ENCODE measurements at regions not wholly inside any gene's neighbourhood (a gene's known extent, or its start where the extent isn't known, plus 50 kb on each side); places are given as distances from the start of the nearest gene placed in this dataset.
"Not testable (repeated sequence)": the region's sequence is repeated elsewhere in the genome, so short reads cannot be mapped to it uniquely, and the experiment has no call there.

DNA sequence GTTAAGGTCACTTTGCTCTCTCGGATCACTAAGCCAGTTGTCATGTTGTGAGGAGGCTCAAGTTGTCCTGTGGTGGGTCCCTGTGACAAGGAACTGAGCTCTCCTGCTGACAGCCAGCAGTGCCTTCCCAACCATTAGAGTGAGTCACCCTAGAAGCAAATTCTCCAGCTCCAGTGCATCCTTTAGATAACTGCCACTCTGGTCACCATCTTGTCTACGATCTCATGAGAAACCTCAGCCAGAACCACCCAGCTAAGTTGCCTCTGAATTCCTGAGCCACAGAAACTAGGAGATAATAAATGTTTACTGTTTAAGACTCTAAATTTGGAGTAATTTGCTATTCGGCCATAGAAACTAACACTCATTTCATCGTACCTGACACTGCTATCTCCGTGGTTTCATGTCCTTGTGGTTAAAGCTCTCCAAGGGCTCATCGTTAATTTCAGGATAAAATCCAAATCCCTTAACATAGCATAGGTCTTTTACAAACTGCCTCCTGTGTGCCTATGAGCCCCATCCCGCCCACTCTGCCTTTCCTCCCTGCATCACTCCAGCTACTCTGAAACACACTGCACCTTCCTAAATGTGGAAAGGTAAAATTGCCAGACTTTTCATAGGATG lies 56.5 kb upstream of the WIPF3 start:
- no peaks in the 10 kb centered on the region for H4K20me1 ChIP-seq (ENCODE audit: insufficient read depth)
- H3K4me1 ChIP-seq (ENCODE audit: low read depth, poor library complexity, severe bottlenecking): peaks cover 12% of the 10 kb centered on the region
- no peak overlapping the region for H3K4me3 ChIP-seq (IDR thresholded peaks at IDR 0.05; ENCODE audit: insufficient read depth, low read depth, low read length)
- H3K4me2 ChIP-seq: no peak overlapping the region
- H2AFZ ChIP-seq (ENCODE audit: low read depth): no peak overlapping the region
- no peaks in the 10 kb centered on the region for H3K36me3 ChIP-seq (ENCODE audit: insufficient read depth)
- H3K79me2 ChIP-seq (ENCODE audit: insufficient read depth, low read depth): no peaks in the 10 kb centered on the region
- no peak overlapping the region for H3K9ac ChIP-seq
- TF ChIP-seq, protein P1, sequence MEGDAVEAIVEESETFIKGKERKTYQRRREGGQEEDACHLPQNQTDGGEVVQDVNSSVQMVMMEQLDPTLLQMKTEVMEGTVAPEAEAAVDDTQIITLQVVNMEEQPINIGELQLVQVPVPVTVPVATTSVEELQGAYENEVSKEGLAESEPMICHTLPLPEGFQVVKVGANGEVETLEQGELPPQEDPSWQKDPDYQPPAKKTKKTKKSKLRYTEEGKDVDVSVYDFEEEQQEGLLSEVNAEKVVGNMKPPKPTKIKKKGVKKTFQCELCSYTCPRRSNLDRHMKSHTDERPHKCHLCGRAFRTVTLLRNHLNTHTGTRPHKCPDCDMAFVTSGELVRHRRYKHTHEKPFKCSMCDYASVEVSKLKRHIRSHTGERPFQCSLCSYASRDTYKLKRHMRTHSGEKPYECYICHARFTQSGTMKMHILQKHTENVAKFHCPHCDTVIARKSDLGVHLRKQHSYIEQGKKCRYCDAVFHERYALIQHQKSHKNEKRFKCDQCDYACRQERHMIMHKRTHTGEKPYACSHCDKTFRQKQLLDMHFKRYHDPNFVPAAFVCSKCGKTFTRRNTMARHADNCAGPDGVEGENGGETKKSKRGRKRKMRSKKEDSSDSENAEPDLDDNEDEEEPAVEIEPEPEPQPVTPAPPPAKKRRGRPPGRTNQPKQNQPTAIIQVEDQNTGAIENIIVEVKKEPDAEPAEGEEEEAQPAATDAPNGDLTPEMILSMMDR (conservative IDR thresholded peaks at IDR 0.05; ENCODE audit: low read depth, low read length): no peak
- no peak overlapping the region for H3K27ac ChIP-seq
- no peaks in the 10 kb centered on the region for H3K27me3 ChIP-seq (ENCODE audit: insufficient read depth, low read depth)

- H3K4me2 ChIP-seq; H3K79me2 ChIP-seq (ENCODE audit: insufficient read depth, low read depth); H4K20me1 ChIP-seq (ENCODE audit: insufficient read depth); H3K9ac ChIP-seq; H3K27ac ChIP-seq; H2AFZ ChIP-seq (ENCODE audit: low read depth); H3K4me3 ChIP-seq (IDR thresholded peaks at IDR 0.05; ENCODE audit: insufficient read depth, low read depth, low read length); H3K27me3 ChIP-seq (ENCODE audit: insufficient read depth, low read depth); H3K36me3 ChIP-seq (ENCODE audit: insufficient read depth): not testable (repeated sequence)
- peaks cover 12% of the 10 kb centered on the region for H3K4me1 ChIP-seq (ENCODE audit: low read depth, poor library complexity, severe bottlenecking)
Observed at GRCh38 chr7:29750373-29750940, 55.9 kb upstream of the WIPF3 start.

DNA sequence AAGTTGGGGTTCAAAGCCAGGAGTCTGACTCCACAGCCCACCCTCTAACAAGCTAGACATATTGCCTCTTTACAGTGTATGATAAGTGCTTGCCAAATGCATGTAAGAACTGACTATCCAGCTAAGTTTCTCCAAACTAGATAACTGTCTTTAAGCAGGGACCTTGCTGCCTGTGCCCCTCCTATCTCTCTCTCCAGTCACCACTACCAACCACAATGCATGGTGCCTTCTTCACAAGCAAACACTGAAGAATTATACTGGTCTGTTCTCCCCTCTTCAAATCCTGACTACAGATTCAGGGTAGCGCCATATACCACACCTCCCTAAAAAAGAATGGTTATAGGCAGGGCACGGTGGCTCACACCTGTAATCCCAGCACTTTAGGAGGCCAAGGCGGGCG lies 55.3 kb upstream of the WIPF3 start:
- H3K9ac ChIP-seq; H3K36me3 ChIP-seq (ENCODE audit: insufficient read depth): not testable (repeated sequence)
- H3K4me1 ChIP-seq (ENCODE audit: low read depth, poor library complexity, severe bottlenecking): peaks cover 12% of the 10 kb centered on the region

GRCh38 chr7:29754874-29755490 lies 51.3 kb upstream of the WIPF3 start:
- peaks cover 5% of the 10 kb centered on the region for H3K4me1 ChIP-seq (ENCODE audit: low read depth, poor library complexity, severe bottlenecking)
- TF ChIP-seq, protein P1 (conservative IDR thresholded peaks at IDR 0.05; ENCODE audit: low read depth, low read length): no peak

More for the DNA sequence above, 55.3 kb upstream of the WIPF3 start:
- not testable (repeated sequence) for H4K20me1 ChIP-seq (ENCODE audit: insufficient read depth); H3K4me2 ChIP-seq; H3K79me2 ChIP-seq (ENCODE audit: insufficient read depth, low read depth); H3K4me3 ChIP-seq (IDR thresholded peaks at IDR 0.05; ENCODE audit: insufficient read depth, low read depth, low read length); H2AFZ ChIP-seq (ENCODE audit: low read depth); H3K27me3 ChIP-seq (ENCODE audit: insufficient read depth, low read depth); H3K27ac ChIP-seq

More at GRCh38 chr7:29754874-29755490, 51.3 kb upstream of the WIPF3 start:
- Histone ChIP-seq H3K27ac (no peak overlapping the region), H3K4me2 (no peak overlapping the region), H3K79me2 (ENCODE audit: insufficient read depth, low read depth) (no peaks in the 10 kb centered on the region), H3K9ac (no peak overlapping the region), H3K27me3 (ENCODE audit: insufficient read depth, low read depth) (no peaks in the 10 kb centered on the region), H3K4me3 (IDR thresholded peaks at IDR 0.05; ENCODE audit: insufficient read depth, low read depth, low read length) (no peak overlapping the region), H2AFZ (ENCODE audit: low read depth) (no peak overlapping the region), H4K20me1 (ENCODE audit: insufficient read depth) (no peaks in the 10 kb centered on the region), H3K36me3 (ENCODE audit: insufficient read depth) (no peaks in the 10 kb centered on the region)
